GM10248 (cell line): ENCODE measurements at regions not wholly inside any gene's neighbourhood (a gene's known extent, or its start where the extent isn't known, plus 50 kb on each side); places are given as distances from the start of the nearest gene placed in this dataset.

Experiments
- CTCF ChIA-PET: fragments of 300-600 bp; sonication (Branson Sonifier 250); formaldehyde crosslinking; extraction: SDS; loops from one replicate; lab custom pipeline; 2021; ENCODE audit warnings: antibody characterized with exemption; lab: Yijun Ruan, JAX
- POLR2A ChIA-PET: fragments of 350-650 bp; sonication (Branson Sonifier 250); formaldehyde crosslinking; extraction: SDS; loops from one replicate; lab custom pipeline; 2020; ENCODE audit warnings: antibody characterized with exemption; lab: Yijun Ruan, JAX
- DNase-seq: peaks from one replicate; pipeline ENCODE4 v3.0.0; 2012; ENCODE audit errors: extremely low spot score
- CTCF ChIP-seq: IDR thresholded peaks from 2 replicates; pipeline ENCODE4 v1.5.1; 2012; ENCODE audit warnings: mild to moderate bottlenecking, low read depth; ENCODE audit errors: extremely low read depth, missing control alignments, control extremely low read depth

GRCh38 chr1:59105548-59106507, 191.1 kb upstream of the FGGY start:
- POLR2A ChIA-PET = no interaction called here
- CTCF ChIA-PET = interaction anchor here (1.2 to 1.5 kb wide), 2 partner anchors 8 to 12 kb away, joined by 4 to 5 read pairs; no protein-coding TSS in a partner anchor
- no peak for TF ChIP-seq CTCF
- no peak for DNase-seq

- ChIA-PET CTCF (interaction anchor here (0.7 to 1.1 kb wide), 2 partner anchors 16 to 17 kb away, joined by 3 read pairs; no protein-coding TSS in a partner anchor), POLR2A (no interaction called here)
- no peak for DNase-seq
- TF ChIP-seq CTCF = no peak
Measured at GRCh38 chr1:59107516-59107915, 189.4 kb upstream of the FGGY start.

GRCh38 chr1:59107916-59108315, 189.0 kb upstream of the FGGY start:
- ChIA-PET POLR2A (no interaction called here), CTCF (interaction anchor here (1.4 to 2.8 kb wide), 3 partner anchors 10 to 13 kb away, joined by 4 to 12 read pairs (median 7); no protein-coding TSS in a partner anchor)
- no peak for DNase-seq
- no peak for TF ChIP-seq CTCF

GRCh38 chr1:59108481-59109317, 188.2 kb upstream of the FGGY start:
- ChIA-PET CTCF (interaction anchor here (1.4 to 2.8 kb wide), 3 partner anchors 11 to 14 kb away, joined by 4 to 12 read pairs (median 7); no protein-coding TSS in a partner anchor), POLR2A (no interaction called here)
- DNase-seq = no peak
- no peak for TF ChIP-seq CTCF

GRCh38 chr1:59110271-59110670, 186.6 kb upstream of the FGGY start:
- no peak for TF ChIP-seq CTCF
- ChIA-PET CTCF (interaction anchor here (1.4 to 2.8 kb wide), 3 partner anchors 10 to 13 kb away, joined by 4 to 12 read pairs (median 6); no protein-coding TSS in a partner anchor), POLR2A (no interaction called here)
- no peak for DNase-seq
